ENCODE measurements at regions not wholly inside any gene's neighbourhood (a gene's known extent, or its start where the extent isn't known, plus 50 kb on each side); places are given as distances from the start of the nearest gene placed in this dataset.
"Not testable (repeated sequence)": the region's sequence is repeated elsewhere in the genome, so short reads cannot be mapped to it uniquely, and the experiment has no call there.

DNA sequence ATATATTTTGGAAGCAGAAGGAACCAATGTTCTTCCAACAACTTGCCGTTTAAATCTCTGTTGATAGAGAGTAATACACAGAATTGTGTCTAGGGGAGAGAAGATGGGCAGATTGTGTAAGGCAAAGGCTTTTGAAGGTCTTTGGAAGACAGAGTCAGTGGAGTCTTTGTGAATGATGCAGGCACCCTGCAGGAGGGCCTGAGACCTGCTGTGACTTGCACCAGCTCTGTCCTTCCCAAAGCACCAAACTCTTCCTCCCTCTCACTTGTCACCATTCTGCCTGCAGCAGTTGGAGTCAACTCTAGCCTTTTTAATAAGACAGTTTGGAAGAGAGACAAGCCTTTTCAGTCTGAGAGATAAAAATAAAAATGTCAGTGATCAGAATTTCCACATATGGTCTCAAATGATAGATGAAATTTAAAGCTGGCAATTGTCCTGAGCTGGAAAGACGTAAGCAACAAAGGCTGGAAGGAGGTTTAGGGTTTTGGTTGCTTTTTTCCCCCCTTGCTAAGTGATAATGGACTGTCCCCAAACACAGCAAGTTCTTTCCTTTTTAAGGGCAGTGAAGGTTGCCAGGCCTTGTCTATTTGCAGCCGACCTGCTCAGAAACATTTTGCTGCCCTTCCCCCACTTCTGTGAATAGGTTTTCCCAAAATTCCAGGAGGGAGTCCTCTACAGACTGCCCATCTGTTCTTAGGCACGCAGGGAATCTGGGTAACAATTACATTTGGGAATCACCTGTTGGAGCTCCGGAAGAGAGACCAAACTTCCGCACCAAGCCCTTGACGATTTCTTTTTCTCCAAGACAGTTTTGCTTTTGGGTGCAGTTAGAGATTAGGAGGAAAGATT is 103.0 kb upstream of the NTF3 start:
- H3K9me3 ChIP-seq: no peaks in the 10 kb centered on the region
- TF ChIP-seq POLR2AphosphoS5 (IDR thresholded peaks at IDR 0.05) (no peak), POLR2A (IDR thresholded peaks at IDR 0.05) (no peak), EP300 (IDR thresholded peaks at IDR 0.05) (no peak)
- TF ChIP-seq, protein P1, sequence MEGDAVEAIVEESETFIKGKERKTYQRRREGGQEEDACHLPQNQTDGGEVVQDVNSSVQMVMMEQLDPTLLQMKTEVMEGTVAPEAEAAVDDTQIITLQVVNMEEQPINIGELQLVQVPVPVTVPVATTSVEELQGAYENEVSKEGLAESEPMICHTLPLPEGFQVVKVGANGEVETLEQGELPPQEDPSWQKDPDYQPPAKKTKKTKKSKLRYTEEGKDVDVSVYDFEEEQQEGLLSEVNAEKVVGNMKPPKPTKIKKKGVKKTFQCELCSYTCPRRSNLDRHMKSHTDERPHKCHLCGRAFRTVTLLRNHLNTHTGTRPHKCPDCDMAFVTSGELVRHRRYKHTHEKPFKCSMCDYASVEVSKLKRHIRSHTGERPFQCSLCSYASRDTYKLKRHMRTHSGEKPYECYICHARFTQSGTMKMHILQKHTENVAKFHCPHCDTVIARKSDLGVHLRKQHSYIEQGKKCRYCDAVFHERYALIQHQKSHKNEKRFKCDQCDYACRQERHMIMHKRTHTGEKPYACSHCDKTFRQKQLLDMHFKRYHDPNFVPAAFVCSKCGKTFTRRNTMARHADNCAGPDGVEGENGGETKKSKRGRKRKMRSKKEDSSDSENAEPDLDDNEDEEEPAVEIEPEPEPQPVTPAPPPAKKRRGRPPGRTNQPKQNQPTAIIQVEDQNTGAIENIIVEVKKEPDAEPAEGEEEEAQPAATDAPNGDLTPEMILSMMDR (IDR thresholded peaks at IDR 0.05): no peak
- H3K4me1 ChIP-seq: peaks cover 0 to 7% (median 0%) of the 10 kb centered on the region in 4 donors
- intact Hi-C loops (cut with DNase I): no loop called here
- WGBS, 2 donors: 86 to 87% methylated on average over 7 of the region's 7 CpGs
- no peaks in the 10 kb centered on the region for H3K27me3 ChIP-seq
- H3K4me3 ChIP-seq: no peak overlapping the region
- H3K36me3 ChIP-seq: no peaks in the 10 kb centered on the region
- H3K27ac ChIP-seq: no peak overlapping the region
- no peak for DNase-seq

DNA sequence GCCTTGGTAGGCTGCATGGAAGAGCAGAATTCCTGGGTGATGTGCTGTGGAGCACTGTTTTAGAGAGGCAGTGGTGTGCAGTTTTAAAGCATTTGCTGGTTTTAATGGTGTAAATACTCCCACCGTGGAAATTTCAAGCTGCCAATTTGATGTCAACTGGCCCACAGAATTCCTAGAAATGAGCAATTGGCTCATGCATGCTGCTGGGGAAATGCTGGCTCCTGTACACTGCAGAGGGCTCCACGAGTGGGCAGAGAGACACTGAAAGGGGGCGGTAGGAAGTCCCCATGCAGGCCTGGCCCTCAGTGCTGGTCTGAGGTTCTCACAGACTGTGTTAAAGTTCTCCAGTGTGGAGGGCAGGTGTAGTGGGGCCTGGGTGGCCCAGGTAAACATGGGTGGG is 99.4 kb upstream of the NTF3 start:
- Histone ChIP-seq H3K9me3 (no peaks in the 10 kb centered on the region), H3K27me3 (no peaks in the 10 kb centered on the region), H3K4me1 (peaks cover 0 to 7% (median 0%) of the 10 kb centered on the region in 4 donors), H3K27ac (no peak overlapping the region), H3K36me3 (no peaks in the 10 kb centered on the region), H3K4me3 (no peak overlapping the region)
- intact Hi-C loops (cut with DNase I): no loop called here
- 79 to 82% methylated on average over 3 of the region's 3 CpGs for WGBS, 2 donors
- no peak for TF ChIP-seq POLR2AphosphoS5 (IDR thresholded peaks at IDR 0.05)
- TF ChIP-seq, protein P1 (IDR thresholded peaks at IDR 0.05): no peak
- no peak for TF ChIP-seq EP300 (IDR thresholded peaks at IDR 0.05)
- no peak for TF ChIP-seq POLR2A (IDR thresholded peaks at IDR 0.05)
- no peak for DNase-seq

DNA sequence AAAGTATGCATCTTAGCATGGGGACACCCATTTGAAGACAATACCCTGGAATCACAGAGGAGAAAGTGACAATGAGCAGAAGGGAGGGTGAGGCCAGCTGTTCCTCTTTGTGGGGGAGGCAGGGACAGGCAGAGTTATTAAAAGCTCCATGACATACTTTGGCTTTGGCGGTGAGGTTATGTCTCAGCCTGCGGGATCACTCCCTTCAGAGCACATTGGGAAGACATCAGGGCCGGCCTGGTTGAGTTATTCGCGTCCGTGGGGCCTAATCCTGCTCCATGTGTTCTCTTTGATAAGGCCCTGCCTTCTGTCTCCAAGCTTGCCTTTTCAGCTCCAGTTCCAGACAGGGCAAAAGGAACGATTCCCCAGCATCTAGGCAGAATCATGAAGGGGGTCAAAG is 98.8 kb upstream of the NTF3 start:
- 82 to 94% methylated on average over 7 of the region's 7 CpGs for WGBS, 2 donors
- TF ChIP-seq POLR2AphosphoS5 (IDR thresholded peaks at IDR 0.05) (no peak), EP300 (IDR thresholded peaks at IDR 0.05) (no peak), POLR2A (IDR thresholded peaks at IDR 0.05) (no peak)
- TF ChIP-seq, protein P1 (IDR thresholded peaks at IDR 0.05): no peak
- Histone ChIP-seq H3K27me3 (no peaks in the 10 kb centered on the region), H3K9me3 (no peaks in the 10 kb centered on the region), H3K27ac (no peak overlapping the region), H3K4me1 (peaks cover 0 to 7% (median 0%) of the 10 kb centered on the region in 4 donors), H3K4me3 (no peak overlapping the region), H3K36me3 (no peaks in the 10 kb centered on the region)
- intact Hi-C loops (cut with DNase I): no loop called here
- DNase-seq: no peak

DNA sequence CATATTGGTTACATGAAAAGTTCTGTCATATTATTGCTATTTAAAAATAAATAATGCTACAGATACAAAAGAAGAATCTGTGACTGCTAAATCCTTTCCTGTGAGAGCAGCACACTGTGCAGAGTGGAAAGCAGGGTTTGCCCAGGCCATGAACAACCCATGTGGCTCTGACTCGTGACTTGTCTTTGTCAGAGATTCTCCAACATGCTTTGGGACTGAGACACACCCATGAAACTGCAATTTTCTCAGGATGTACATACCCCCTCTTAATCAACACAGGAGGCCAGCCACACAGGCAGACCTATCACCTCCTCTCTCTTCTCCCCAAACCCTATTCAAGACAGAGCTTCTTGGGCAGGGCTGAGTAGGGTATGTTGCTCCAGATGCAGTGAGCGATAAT is 96.8 kb upstream of the NTF3 start:
- Histone ChIP-seq H3K27ac (no peak overlapping the region), H3K4me3 (no peak overlapping the region), H3K27me3 (no peaks in the 10 kb centered on the region), H3K36me3 (no peaks in the 10 kb centered on the region), H3K9me3 (no peaks in the 10 kb centered on the region), H3K4me1 (no peaks in the 10 kb centered on the region)
- intact Hi-C loops (cut with DNase I): no loop called here
- DNase-seq: no peak
- TF ChIP-seq, protein P1 (IDR thresholded peaks at IDR 0.05): no peak
- TF ChIP-seq POLR2A (IDR thresholded peaks at IDR 0.05): no peak
- TF ChIP-seq EP300 (IDR thresholded peaks at IDR 0.05): no peak
- no peak for TF ChIP-seq POLR2AphosphoS5 (IDR thresholded peaks at IDR 0.05)
- 76 to 83% methylated on average over 2 of the region's 2 CpGs for WGBS, 2 donors

DNA sequence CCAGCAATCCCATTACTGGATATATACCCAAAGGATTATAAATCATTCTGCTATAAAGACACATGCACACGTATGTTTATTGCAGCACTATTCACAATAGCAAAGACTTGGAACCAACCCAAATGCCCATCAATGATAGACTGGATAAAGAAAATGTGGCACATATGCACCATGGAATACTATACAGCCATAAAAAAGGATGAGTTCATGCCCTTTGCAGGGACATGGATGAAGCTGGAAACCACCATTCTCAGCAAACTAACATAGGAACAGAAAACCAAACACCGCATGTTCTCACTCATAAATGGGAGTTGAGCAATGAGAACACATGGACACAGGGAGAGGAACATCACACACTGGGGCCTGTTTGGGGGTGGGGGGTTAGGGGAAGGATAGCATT is 90.8 kb upstream of the NTF3 start:
- H3K27ac ChIP-seq; H3K27me3 ChIP-seq; H3K4me1 ChIP-seq; intact Hi-C loops (cut with DNase I); H3K36me3 ChIP-seq; H3K9me3 ChIP-seq; DNase-seq; H3K4me3 ChIP-seq: not testable (repeated sequence)
- 50 to 56% methylated on average over 2 of the region's 2 CpGs for WGBS, 2 donors

All from sigmoid colon (tissue), 6 donors.